K562 (cell line): ENCODE measurements at regions not wholly inside any gene's neighbourhood (a gene's known extent, or its start where the extent isn't known, plus 50 kb on each side); places are given as distances from the start of the nearest gene placed in this dataset.
A peak's percentile ranks its signal among the peaks of the same experiment; 100 is the strongest.

Experiments
- ADNP ChIP-seq: fragments of 200-800 bp; sonication (Bioruptor generic); IDR thresholded peaks from 2 replicates; pipeline ENCODE4 v1.6.1; 2016; ENCODE audit warnings: missing genetic modification characterization, missing compliant biosample characterization
- CBFB ChIP-seq: sonication (generic); formaldehyde crosslinking; IDR thresholded peaks from 2 replicates; pipeline ENCODE4 v1.4.0; 2020; ENCODE audit warnings: mild to moderate bottlenecking, missing genetic modification reagents
- CXXC5 ChIP-seq: fragments of 250-450 bp; sonication (Bioruptor Pico); IDR thresholded peaks from 2 replicates; pipeline ENCODE4 v1.8.0; 2022; ENCODE audit warnings: inconsistent platforms, mild to moderate bottlenecking, moderate library complexity
- HNRNPL ChIP-seq: fragments of 200-400 bp; formaldehyde crosslinking; IDR thresholded peaks from 2 replicates; pipeline ENCODE4 v1.6.1; 2017; ENCODE audit warnings: low read depth, mild to moderate bottlenecking, low read length
- KDM2B ChIP-seq: fragments of 250-450 bp; sonication (Bioruptor Pico); IDR thresholded peaks from 2 replicates; pipeline ENCODE4 v1.8.0; 2021; ENCODE audit warnings: mild to moderate bottlenecking, moderate library complexity
- NEUROD1 ChIP-seq: fragments of 150-350 bp; IDR thresholded peaks from 2 replicates; pipeline ENCODE4 v1.6.1; 2014; ENCODE audit warnings: borderline replicate concordance, low read length, low read depth; ENCODE audit not compliant: partially characterized antibody
- NFIX ChIP-seq: fragments of 250-450 bp; sonication (Bioruptor Pico); IDR thresholded peaks from 2 replicates; pipeline ENCODE4 v1.4.0; 2020; ENCODE audit warnings: low read depth, mild to moderate bottlenecking, moderate library complexity
- PHB2 ChIP-seq: fragments of 450-650 bp; IDR thresholded peaks from 2 replicates; pipeline ENCODE4 v1.6.1; 2017; ENCODE audit warnings: low read depth
- RAD51 ChIP-seq: fragments of 450-650 bp; IDR thresholded peaks from 2 replicates; pipeline ENCODE4 v1.7.1; 2016; ENCODE audit warnings: low read depth, mild to moderate bottlenecking, borderline replicate concordance
- RB1 ChIP-seq: fragments of 450-650 bp; IDR thresholded peaks from 2 replicates; pipeline ENCODE4 v1.6.1; 2017; ENCODE audit warnings: low read depth, mild to moderate bottlenecking
- RCOR1 ChIP-seq, 2 experiments: IDR thresholded peaks; 2 replicates each; pipeline ENCODE4 v1.6.1; 2012; ENCODE audit warnings: low read depth in 2 of 2, low read length in 2 of 2, borderline replicate concordance in 1 of 2, improper control_type of control experiment in 1 of 2
- RNF2 ChIP-seq: sonication (generic); IDR thresholded peaks from 2 replicates; pipeline ENCODE4 v1.6.1; 2016
- TAF9B ChIP-seq: fragments of 450-650 bp; IDR thresholded peaks from 2 replicates; pipeline ENCODE4 v1.6.1; 2018; ENCODE audit warnings: mild to moderate bottlenecking; ENCODE audit not compliant: partially characterized antibody
- TGIF2 ChIP-seq: sonication (generic); formaldehyde crosslinking; IDR thresholded peaks from 2 replicates; pipeline ENCODE4 v1.8.1; 2022; ENCODE audit warnings: mild to moderate bottlenecking, missing genetic modification reagents, moderate library complexity
- ZNF143 ChIP-seq: sonication (generic); formaldehyde crosslinking; IDR thresholded peaks from 2 replicates; pipeline ENCODE4 v1.9.0; 2022; ENCODE audit warnings: mild to moderate bottlenecking, missing genetic modification reagents
- ZNF175 ChIP-seq: fragments of 200-800 bp; sonication (Bioruptor generic); IDR thresholded peaks from 2 replicates; pipeline ENCODE4 v1.6.1; 2016; ENCODE audit warnings: low read depth, mild to moderate bottlenecking, missing genetic modification characterization, missing compliant biosample characterization
- ZNF274 ChIP-seq: IDR thresholded peaks from 2 replicates; pipeline ENCODE4 v1.6.1; 2011; ENCODE audit warnings: low read depth, mild to moderate bottlenecking, low read length, moderate library complexity, borderline replicate concordance
- ZNF311 ChIP-seq: fragments of 250-450 bp; sonication (Bioruptor Pico); IDR thresholded peaks from 2 replicates; pipeline ENCODE4 v1.4.0; 2020; ENCODE audit warnings: mild to moderate bottlenecking, moderate library complexity
- ZNF589 ChIP-seq: fragments of 200-800 bp; sonication (Bioruptor generic); IDR thresholded peaks from 2 replicates; pipeline ENCODE4 v1.6.1; 2016; ENCODE audit warnings: low read depth, missing genetic modification characterization, missing compliant biosample characterization
- ZNF696 ChIP-seq: fragments of 250-450 bp; sonication (Bioruptor Pico); conservative IDR thresholded peaks from 2 replicates; pipeline ENCODE4 v1.4.0; 2020; ENCODE audit warnings: mild to moderate bottlenecking, moderate library complexity
- ZNF699 ChIP-seq: fragments of 250-450 bp; sonication (Bioruptor Pico); IDR thresholded peaks from 2 replicates; pipeline ENCODE4 v1.8.0; 2021; ENCODE audit warnings: mild to moderate bottlenecking, moderate library complexity; ENCODE audit not compliant: insufficient replicate concordance
- ZNF764 ChIP-seq: fragments of 250-450 bp; sonication (Bioruptor Pico); IDR thresholded peaks from 2 replicates; pipeline ENCODE4 v1.4.0; 2020; ENCODE audit warnings: low read depth, mild to moderate bottlenecking, moderate library complexity
- ZNF785 ChIP-seq: fragments of 250-450 bp; sonication (Bioruptor Pico); IDR thresholded peaks from 2 replicates; pipeline ENCODE4 v1.4.0; 2020; ENCODE audit warnings: mild to moderate bottlenecking
- ZNF830 ChIP-seq: fragments of 250-450 bp; sonication (Bioruptor Pico); IDR thresholded peaks from 2 replicates; pipeline ENCODE4 v1.5.0; 2021; ENCODE audit warnings: mild to moderate bottlenecking
- ZSCAN29 ChIP-seq: fragments of 450-650 bp; IDR thresholded peaks from 2 replicates; pipeline ENCODE4 v1.6.1; 2017
- TF ChIP-seq, protein P1 (sequence below): fragments of 450-650 bp; formaldehyde crosslinking; IDR thresholded peaks from 2 replicates; pipeline ENCODE4 v1.4.0; 2020; ENCODE audit warnings: mild to moderate bottlenecking, moderate library complexity
- TF ChIP-seq, protein P2 (sequence below): sonication (generic); formaldehyde crosslinking; IDR thresholded peaks from 2 replicates; pipeline ENCODE4 v1.8.0; 2022; ENCODE audit warnings: mild to moderate bottlenecking, low read depth, missing genetic modification reagents
- TF ChIP-seq, protein P3 (sequence below): fragments of 450-650 bp; IDR thresholded peaks from 2 replicates; pipeline ENCODE4 v1.6.1; 2018; ENCODE audit warnings: mild to moderate bottlenecking, low read depth; ENCODE audit not compliant: partially characterized antibody

DNA sequence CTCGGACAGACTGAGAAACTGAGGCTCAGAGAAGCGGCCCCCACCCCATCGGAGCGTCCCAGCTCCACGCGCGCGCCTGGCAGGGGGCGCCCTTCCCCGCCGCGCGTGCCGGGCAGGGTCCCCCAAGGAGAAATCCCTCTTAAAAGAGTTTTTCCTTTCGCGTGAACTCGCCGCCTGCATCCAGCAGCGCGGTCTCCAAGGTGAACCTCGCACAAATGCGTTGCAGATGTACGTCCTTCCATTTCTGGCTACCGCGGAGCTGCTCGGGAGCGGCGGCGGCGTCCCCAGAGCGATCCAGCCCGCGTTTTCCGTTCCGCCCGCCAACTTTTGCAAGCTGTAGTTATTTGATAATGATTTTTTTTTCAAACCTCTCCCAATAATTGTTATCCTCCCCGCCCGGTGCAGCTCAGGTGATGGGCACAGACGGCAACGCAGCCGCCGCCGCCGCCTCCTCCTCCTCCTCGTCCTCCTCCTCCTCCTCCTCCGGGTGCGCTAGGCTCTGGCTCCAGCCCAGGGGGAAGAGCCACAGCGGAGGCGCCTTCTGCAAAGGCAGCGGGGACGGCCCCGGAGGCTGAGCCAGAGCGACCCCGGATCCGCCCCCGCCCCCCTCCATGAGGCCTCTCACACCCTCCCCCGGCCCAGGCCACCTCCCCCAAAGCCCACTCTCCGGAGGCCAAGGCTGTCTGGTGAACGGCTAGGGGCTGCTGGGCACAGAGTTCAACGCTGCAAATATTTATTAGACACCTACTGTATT lies 74.0 kb upstream of the CUX1 start (continued):
- TF ChIP-seq, protein P1, sequence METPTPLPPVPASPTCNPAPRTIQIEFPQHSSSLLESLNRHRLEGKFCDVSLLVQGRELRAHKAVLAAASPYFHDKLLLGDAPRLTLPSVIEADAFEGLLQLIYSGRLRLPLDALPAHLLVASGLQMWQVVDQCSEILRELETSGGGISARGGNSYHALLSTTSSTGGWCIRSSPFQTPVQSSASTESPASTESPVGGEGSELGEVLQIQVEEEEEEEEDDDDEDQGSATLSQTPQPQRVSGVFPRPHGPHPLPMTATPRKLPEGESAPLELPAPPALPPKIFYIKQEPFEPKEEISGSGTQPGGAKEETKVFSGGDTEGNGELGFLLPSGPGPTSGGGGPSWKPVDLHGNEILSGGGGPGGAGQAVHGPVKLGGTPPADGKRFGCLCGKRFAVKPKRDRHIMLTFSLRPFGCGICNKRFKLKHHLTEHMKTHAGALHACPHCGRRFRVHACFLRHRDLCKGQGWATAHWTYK (CRISPR knock-in tag): no peak
- no peak for TF ChIP-seq TAF9B
- no peak for TF ChIP-seq ZNF785 (CRISPR knock-in tag)
- no peak for TF ChIP-seq ZNF699 (CRISPR knock-in tag)
- no peak for TF ChIP-seq ZNF274
- no peak for TF ChIP-seq RAD51
- TF ChIP-seq ZNF175: no peak
- TF ChIP-seq, protein P2, sequence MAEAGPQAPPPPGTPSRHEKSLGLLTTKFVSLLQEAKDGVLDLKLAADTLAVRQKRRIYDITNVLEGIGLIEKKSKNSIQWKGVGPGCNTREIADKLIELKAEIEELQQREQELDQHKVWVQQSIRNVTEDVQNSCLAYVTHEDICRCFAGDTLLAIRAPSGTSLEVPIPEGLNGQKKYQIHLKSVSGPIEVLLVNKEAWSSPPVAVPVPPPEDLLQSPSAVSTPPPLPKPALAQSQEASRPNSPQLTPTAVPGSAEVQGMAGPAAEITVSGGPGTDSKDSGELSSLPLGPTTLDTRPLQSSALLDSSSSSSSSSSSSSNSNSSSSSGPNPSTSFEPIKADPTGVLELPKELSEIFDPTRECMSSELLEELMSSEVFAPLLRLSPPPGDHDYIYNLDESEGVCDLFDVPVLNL (CRISPR knock-in tag): no peak
- TF ChIP-seq ZNF311: no peak
- TF ChIP-seq TGIF2 (CRISPR knock-in tag): no peak
- peak; percentile 78 for TF ChIP-seq RNF2
- TF ChIP-seq ZNF143 (CRISPR knock-in tag): no peak
- no peak for TF ChIP-seq HNRNPL
- 0 out of 2 replicates have a peak, but pooled peaks have one; percentile 21 for TF ChIP-seq ZSCAN29
- no peak for TF ChIP-seq ZNF830 (CRISPR knock-in tag)
- TF ChIP-seq CBFB: no peak
- TF ChIP-seq KDM2B (CRISPR knock-in tag): peak; percentile 31
- TF ChIP-seq RB1: no peak; the same call in 1 of the 2 replicates
- no peak for TF ChIP-seq ZNF764 (CRISPR knock-in tag)
- TF ChIP-seq CXXC5: peak; percentile 87
- TF ChIP-seq, protein P3, sequence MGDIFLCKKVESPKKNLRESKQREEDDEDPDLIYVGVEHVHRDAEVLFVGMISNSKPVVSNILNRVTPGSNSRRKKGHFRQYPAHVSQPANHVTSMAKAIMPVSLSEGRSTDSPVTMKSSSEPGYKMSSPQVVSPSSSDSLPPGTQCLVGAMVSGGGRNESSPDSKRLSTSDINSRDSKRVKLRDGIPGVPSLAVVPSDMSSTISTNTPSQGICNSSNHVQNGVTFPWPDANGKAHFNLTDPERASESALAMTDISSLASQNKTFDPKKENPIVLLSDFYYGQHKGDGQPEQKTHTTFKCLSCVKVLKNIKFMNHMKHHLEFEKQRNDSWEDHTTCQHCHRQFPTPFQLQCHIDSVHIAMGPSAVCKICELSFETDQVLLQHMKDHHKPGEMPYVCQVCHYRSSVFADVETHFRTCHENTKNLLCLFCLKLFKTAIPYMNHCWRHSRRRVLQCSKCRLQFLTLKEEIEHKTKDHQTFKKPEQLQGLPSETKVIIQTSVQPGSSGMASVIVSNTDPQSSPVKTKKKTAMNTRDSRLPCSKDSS: no peak
- no peak for TF ChIP-seq NFIX (CRISPR knock-in tag)
- no peak for TF ChIP-seq PHB2
- TF ChIP-seq RCOR1 (IDR thresholded peaks at IDR 0.05; ENCODE audit: borderline replicate concordance in 1 of 2, low read depth in 2 of 2, low read length in 2 of 2): peak in 1 of 2 experiments; percentile 32; a peak in 1 of 4 replicates
- no peak for TF ChIP-seq ZNF589 (CRISPR knock-in tag)
- peak; percentile 91 for TF ChIP-seq NEUROD1
- peak; percentile 64; the same call in 1 of the 2 replicates for TF ChIP-seq ADNP (tag)
- no peak for TF ChIP-seq ZNF696 (CRISPR knock-in tag)
